ENCODE measurements at regions not wholly inside any gene's neighbourhood (a gene's known extent, or its start where the extent isn't known, plus 50 kb on each side); places are given as distances from the start of the nearest gene placed in this dataset.

DNA sequence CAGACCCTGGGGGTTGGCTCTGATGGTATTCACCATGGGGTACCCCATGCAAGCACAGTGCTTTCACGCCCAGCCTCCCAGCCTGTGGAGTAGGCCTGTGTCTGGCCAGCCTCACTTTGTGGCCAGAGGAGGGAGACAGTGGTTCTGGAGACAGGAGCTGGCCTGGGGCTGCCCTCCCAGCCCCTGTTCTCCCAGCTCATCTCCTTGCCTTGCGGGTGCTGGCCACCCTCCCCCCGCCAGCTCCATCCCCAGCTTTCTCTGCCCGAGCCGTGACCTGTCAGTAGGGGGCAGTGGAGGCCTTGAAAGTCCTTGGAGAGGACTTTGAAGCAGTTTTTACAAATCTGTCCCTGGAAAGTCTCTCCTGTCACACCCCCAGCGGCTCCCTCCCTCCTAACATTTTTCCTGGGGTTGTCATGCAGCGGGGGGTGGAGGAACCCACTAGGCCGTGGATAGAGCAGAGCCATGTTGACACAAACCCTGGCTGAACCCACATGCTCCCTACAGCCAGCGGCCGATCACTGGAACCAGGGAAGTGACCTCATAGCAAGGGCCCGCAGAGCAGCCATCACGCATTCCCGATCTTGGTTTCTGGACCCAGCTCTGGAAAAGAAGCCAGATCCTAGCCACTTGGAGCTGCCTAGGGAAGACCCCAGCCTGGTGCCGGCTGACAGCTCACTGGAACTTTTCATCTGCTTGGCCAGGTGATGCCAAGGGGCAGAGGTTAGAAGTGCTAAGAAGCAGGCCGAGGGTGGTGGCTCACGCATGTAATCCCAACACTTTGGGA lies 289.4 kb downstream of the SEC14L1 start (continued):
- TF ChIP-seq, protein P1, sequence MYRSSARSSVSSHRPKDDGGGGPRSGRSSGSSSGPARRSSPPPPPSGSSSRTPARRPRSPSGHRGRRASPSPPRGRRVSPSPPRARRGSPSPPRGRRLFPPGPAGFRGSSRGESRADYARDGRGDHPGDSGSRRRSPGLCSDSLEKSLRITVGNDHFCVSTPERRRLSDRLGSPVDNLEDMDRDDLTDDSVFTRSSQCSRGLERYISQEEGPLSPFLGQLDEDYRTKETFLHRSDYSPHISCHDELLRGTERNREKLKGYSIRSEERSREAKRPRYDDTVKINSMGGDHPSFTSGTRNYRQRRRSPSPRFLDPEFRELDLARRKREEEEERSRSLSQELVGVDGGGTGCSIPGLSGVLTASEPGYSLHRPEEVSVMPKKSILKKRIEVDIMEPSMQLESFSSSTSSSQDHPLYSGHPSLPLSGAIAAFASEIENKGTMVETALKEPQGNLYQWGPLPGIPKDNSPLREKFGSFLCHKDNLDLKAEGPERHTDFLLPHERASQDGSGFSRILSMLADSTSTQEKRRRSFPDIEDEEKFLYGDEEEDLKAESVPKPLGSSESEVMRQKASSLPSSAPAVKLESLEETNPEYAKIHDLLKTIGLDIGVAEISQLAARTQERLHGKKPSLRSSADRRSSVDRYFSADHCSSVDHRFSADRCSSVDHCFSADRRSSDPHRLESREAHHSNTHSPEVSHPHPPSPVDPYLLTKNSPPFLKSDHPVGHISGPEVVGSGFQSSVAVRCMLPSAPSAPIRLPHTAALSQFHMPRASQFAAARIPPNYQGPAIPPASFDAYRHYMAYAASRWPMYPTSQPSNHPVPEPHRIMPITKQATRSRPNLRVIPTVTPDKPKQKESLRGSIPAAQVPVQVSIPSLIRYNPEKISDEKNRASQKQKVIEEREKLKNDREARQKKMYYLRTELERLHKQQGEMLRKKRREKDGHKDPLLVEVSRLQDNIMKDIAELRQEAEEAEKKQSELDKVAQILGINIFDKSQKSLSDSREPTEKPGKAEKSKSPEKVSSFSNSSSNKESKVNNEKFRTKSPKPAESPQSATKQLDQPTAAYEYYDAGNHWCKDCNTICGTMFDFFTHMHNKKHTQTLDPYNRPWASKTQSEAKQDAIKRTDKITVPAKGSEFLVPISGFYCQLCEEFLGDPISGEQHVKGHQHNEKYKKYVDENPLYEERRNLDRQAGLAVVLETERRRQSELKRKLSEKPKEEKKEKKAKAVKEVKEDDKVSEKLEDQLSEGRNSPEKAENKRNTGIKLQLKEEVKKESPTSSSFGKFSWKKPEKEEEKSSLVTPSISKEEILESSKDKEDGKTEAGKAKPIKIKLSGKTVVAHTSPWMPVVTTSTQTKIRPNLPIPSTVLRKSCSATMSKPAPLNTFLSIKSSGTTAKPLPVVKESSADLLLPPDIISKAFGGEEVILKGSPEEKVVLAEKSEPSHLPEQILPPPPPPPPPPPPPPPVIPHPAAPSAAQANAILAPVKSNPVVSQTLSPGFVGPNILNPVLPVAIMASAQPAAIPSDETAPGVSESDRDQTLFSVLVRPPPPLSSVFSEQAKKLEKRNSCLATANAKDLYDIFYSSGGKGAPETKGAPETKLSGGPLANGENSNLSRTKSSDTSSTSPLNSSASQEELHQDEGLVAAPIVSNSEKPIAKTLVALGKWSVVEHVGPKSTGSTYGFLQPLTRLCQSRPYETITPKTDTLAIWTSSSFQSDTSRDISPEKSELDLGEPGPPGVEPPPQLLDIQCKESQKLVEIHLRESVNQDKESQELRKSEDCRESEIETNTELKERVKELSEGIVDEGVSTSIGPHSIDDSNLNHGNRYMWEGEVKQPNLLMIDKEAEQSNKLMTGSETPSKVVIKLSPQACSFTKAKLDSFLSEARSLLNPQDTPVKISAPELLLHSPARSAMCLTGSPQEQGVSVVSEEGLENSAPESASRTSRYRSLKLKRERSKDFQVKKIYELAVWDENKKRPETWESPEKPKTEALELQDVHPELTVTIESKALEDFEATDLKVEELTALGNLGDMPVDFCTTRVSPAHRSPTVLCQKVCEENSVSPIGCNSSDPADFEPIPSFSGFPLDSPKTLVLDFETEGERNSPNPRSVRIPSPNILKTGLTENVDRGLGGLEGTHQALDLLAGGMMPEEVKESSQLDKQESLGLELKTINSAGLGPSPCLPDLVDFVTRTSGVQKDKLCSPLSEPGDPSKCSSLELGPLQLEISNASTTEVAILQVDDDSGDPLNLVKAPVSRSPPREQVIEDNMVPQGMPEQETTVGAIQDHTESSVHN (IDR thresholded peaks at IDR 0.05; ENCODE audit: borderline replicate concordance in 1 of 2, low read depth in 1 of 2), result no peak
- TF ChIP-seq DEAF1 (CRISPR knock-in tag; IDR thresholded peaks at IDR 0.05), result peak; percentile 67
- no peak for TF ChIP-seq ETS1 (conservative IDR thresholded peaks at IDR 0.05; ENCODE audit: control insufficient read depth, low read depth, low read length)
- TF ChIP-seq, protein P2, sequence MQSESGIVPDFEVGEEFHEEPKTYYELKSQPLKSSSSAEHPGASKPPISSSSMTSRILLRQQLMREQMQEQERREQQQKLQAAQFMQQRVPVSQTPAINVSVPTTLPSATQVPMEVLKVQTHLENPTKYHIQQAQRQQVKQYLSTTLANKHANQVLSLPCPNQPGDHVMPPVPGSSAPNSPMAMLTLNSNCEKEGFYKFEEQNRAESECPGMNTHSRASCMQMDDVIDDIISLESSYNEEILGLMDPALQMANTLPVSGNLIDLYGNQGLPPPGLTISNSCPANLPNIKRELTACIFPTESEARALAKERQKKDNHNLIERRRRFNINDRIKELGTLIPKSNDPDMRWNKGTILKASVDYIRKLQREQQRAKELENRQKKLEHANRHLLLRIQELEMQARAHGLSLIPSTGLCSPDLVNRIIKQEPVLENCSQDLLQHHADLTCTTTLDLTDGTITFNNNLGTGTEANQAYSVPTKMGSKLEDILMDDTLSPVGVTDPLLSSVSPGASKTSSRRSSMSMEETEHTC (IDR thresholded peaks at IDR 0.05), result no peak
- no peak for TF ChIP-seq KLF13 (tag; IDR thresholded peaks at IDR 0.05; ENCODE audit: borderline replicate concordance, low read depth)
- no peak for TF ChIP-seq TEAD2 (tag; IDR thresholded peaks at IDR 0.05)
- no peak for TF ChIP-seq ZNF146 (CRISPR knock-in tag; IDR thresholded peaks at IDR 0.05; ENCODE audit: unreplicated experiment)
